ENCODE measurements at regions not wholly inside any gene's neighbourhood (a gene's known extent, or its start where the extent isn't known, plus 50 kb on each side); places are given as distances from the start of the nearest gene placed in this dataset.

GRCh38 chr19:5392486-5392885 lies 51.9 kb upstream of the PTPRS start:
- Mint-ChIP-seq H3K9me3 (peaks cover 7% of the 10 kb centered on the region), H3K4me1 (peaks cover 70% of the 10 kb centered on the region), H3K27ac (peak overlapping the region; percentile 57), H3K27me3 (ENCODE audit: insufficient read depth, low read depth) (peaks cover 7% of the 10 kb centered on the region), H3K36me3 (peaks cover 1% of the 10 kb centered on the region), H3K4me3 (no peak overlapping the region)
- no peak for DNase-seq (ENCODE audit: low spot score)
- H3K27ac ChIP-seq: peak overlapping the region; percentile 29
- no peaks in the 10 kb centered on the region for H3K9me3 ChIP-seq (ENCODE audit: low read depth)
- H3K4me2 ChIP-seq: no peak overlapping the region
- no peaks in the 10 kb centered on the region for H3K27me3 ChIP-seq
- H3K4me3 ChIP-seq: no peak overlapping the region
- no peak overlapping the region for H3K9ac ChIP-seq
- H3F3A ChIP-seq (ENCODE audit: low read depth): peaks cover 49% of the 10 kb centered on the region
- no peaks in the 10 kb centered on the region for H3K36me3 ChIP-seq
- H3K4me1 ChIP-seq: peaks cover 54% of the 10 kb centered on the region
- no peaks in the 10 kb centered on the region for H3K79me2 ChIP-seq (ENCODE audit: low read depth)
- H2AFZ ChIP-seq (replicated peaks): no peak overlapping the region
- H4K20me1 ChIP-seq (ENCODE audit: low read depth): no peaks in the 10 kb centered on the region
- TF ChIP-seq EZH2 (IDR thresholded peaks at IDR 0.05) (no peak), EZH2phosphoT487 (IDR thresholded peaks at IDR 0.05) (no peak)
- TF ChIP-seq, protein P1, sequence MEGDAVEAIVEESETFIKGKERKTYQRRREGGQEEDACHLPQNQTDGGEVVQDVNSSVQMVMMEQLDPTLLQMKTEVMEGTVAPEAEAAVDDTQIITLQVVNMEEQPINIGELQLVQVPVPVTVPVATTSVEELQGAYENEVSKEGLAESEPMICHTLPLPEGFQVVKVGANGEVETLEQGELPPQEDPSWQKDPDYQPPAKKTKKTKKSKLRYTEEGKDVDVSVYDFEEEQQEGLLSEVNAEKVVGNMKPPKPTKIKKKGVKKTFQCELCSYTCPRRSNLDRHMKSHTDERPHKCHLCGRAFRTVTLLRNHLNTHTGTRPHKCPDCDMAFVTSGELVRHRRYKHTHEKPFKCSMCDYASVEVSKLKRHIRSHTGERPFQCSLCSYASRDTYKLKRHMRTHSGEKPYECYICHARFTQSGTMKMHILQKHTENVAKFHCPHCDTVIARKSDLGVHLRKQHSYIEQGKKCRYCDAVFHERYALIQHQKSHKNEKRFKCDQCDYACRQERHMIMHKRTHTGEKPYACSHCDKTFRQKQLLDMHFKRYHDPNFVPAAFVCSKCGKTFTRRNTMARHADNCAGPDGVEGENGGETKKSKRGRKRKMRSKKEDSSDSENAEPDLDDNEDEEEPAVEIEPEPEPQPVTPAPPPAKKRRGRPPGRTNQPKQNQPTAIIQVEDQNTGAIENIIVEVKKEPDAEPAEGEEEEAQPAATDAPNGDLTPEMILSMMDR (IDR thresholded peaks at IDR 0.05): no peak

DNA sequence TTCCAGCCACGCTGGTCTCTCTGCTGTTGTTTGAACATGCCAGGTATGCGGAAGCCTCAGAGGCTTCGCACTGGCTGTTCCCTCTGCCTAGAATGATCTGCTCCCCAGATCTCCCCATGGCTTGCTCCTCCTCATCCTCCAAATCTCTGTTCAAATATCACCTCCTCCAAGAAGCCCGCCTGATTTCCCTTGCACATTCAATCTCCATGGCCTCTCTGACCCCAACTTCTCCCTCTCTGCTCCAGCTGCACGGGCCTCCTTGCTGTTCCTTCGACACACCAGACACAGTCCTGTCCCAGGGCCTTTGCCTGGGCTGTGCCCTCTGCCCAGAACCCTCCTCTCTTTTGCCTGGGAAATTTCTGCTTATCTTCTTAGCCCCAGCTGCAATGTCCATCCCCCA lies 52.5 kb upstream of the PTPRS start:
- Histone ChIP-seq H3F3A (ENCODE audit: low read depth) (peaks cover 55% of the 10 kb centered on the region), H2AFZ (replicated peaks) (no peak overlapping the region), H3K27ac (no peak overlapping the region), H3K27me3 (no peaks in the 10 kb centered on the region), H4K20me1 (ENCODE audit: low read depth) (no peaks in the 10 kb centered on the region), H3K4me1 (peaks cover 60% of the 10 kb centered on the region), H3K36me3 (no peaks in the 10 kb centered on the region), H3K79me2 (ENCODE audit: low read depth) (no peaks in the 10 kb centered on the region), H3K9me3 (ENCODE audit: low read depth) (no peaks in the 10 kb centered on the region), H3K4me2 (peak overlapping the region; percentile 37), H3K4me3 (no peak overlapping the region), H3K9ac (no peak overlapping the region)
- Mint-ChIP-seq H3K27ac (peak overlapping the region; percentile 31), H3K9me3 (peaks cover 4% of the 10 kb centered on the region), H3K4me3 (no peak overlapping the region), H3K27me3 (ENCODE audit: insufficient read depth, low read depth) (peaks cover 5% of the 10 kb centered on the region), H3K4me1 (peaks cover 74% of the 10 kb centered on the region), H3K36me3 (no peaks in the 10 kb centered on the region)
- TF ChIP-seq EZH2 (IDR thresholded peaks at IDR 0.05): no peak
- TF ChIP-seq, protein P1 (IDR thresholded peaks at IDR 0.05): no peak
- no peak for TF ChIP-seq EZH2phosphoT487 (IDR thresholded peaks at IDR 0.05)
- DNase-seq (ENCODE audit: low spot score): no peak

GRCh38 chr19:5394551-5395505 lies 54.2 kb upstream of the PTPRS start:
- Mint-ChIP-seq H3K36me3 (no peaks in the 10 kb centered on the region), H3K9me3 (no peaks in the 10 kb centered on the region), H3K4me3 (peak overlapping the region; percentile 64), H3K4me1 (peaks cover 76% of the 10 kb centered on the region), H3K27ac (peak overlapping the region; percentile 31), H3K27me3 (ENCODE audit: insufficient read depth, low read depth) (peaks cover 7% of the 10 kb centered on the region)
- no peak overlapping the region for H3K27ac ChIP-seq
- H3K79me2 ChIP-seq (ENCODE audit: low read depth): no peaks in the 10 kb centered on the region
- H3K4me1 ChIP-seq: peaks cover 61% of the 10 kb centered on the region
- peak overlapping the region; percentile 68 for H3K4me2 ChIP-seq
- H3F3A ChIP-seq (ENCODE audit: low read depth): peaks cover 63% of the 10 kb centered on the region
- H4K20me1 ChIP-seq (ENCODE audit: low read depth): no peaks in the 10 kb centered on the region
- H3K9ac ChIP-seq: no peak overlapping the region
- no peak overlapping the region for H2AFZ ChIP-seq (replicated peaks)
- no peaks in the 10 kb centered on the region for H3K9me3 ChIP-seq (ENCODE audit: low read depth)
- TF ChIP-seq EZH2phosphoT487 (IDR thresholded peaks at IDR 0.05): no peak
- TF ChIP-seq, protein P1 (IDR thresholded peaks at IDR 0.05): no peak
- DNase-seq (ENCODE audit: low spot score): peak; percentile 90
- H3K4me3 ChIP-seq: no peak overlapping the region
- H3K36me3 ChIP-seq: no peaks in the 10 kb centered on the region
- H3K27me3 ChIP-seq: no peaks in the 10 kb centered on the region
